ENCODE measurements at regions not wholly inside any gene's neighbourhood (a gene's known extent, or its start where the extent isn't known, plus 50 kb on each side); places are given as distances from the start of the nearest gene placed in this dataset.

GRCh38 chr1:163013826-163014600, 55.1 kb upstream of the RGS4 start:
- no peak for DNase-seq

GRCh38 chr1:163006051-163006834, 62.9 kb upstream of the RGS4 start:
- no peak for DNase-seq

- peak; percentile 88 for DNase-seq
Measured at GRCh38 chr1:162997499-162998285, 71.5 kb upstream of the RGS4 start.

GRCh38 chr1:162996261-162996660, 72.9 kb upstream of the RGS4 start:
- no peak for DNase-seq

GRCh38 chr1:162994921-162995320, 74.2 kb upstream of the RGS4 start:
- peak; percentile 73 for DNase-seq

GRCh38 chr1:162993846-162994245, 75.3 kb upstream of the RGS4 start:
- DNase-seq = no peak

GRCh38 chr1:162992945-162993344, 76.2 kb upstream of the RGS4 start:
- no peak for DNase-seq

- no peak for DNase-seq
Measured at GRCh38 chr1:162991444-162991843, 77.7 kb upstream of the RGS4 start.

- DNase-seq = no peak
Measured at GRCh38 chr1:162990665-162991064, 78.5 kb upstream of the RGS4 start.

GRCh38 chr1:162988869-162989268, 80.3 kb upstream of the RGS4 start:
- DNase-seq = no peak

GRCh38 chr1:162987866-162988265, 81.3 kb upstream of the RGS4 start:
- peak; percentile 80 for DNase-seq

- peak; percentile 36 for DNase-seq
Measured at GRCh38 chr1:162985816-162986435, 83.2 kb upstream of the RGS4 start.

- DNase-seq = peak; percentile 87
Measured at GRCh38 chr1:162984699-162985098, 84.5 kb upstream of the RGS4 start.

GRCh38 chr1:162983671-162984425, 85.3 kb upstream of the RGS4 start:
- DNase-seq = peak; percentile 53

GRCh38 chr1:162982364-162982763, 86.8 kb upstream of the RGS4 start:
- no peak for DNase-seq

GRCh38 chr1:162977944-162978568, 91.1 kb upstream of the RGS4 start:
- DNase-seq = peak; percentile 33

- DNase-seq = no peak
Measured at GRCh38 chr1:162976628-162977027, 92.5 kb upstream of the RGS4 start.

GRCh38 chr1:162974810-162975209, 94.4 kb upstream of the RGS4 start:
- DNase-seq = peak; percentile 24

GRCh38 chr1:162973381-162973795, 95.8 kb upstream of the RGS4 start:
- peak; percentile 95 for DNase-seq

GRCh38 chr1:162972773-162973172, 96.4 kb upstream of the RGS4 start:
- DNase-seq = peak; percentile 72

GRCh38 chr1:162970021-162970420, 99.1 kb upstream of the RGS4 start:
- DNase-seq = no peak

- DNase-seq = no peak
Measured at GRCh38 chr1:162966613-162967012, 102.5 kb upstream of the RGS4 start.

Data from fibroblast of skin of right biceps (primary cell).